ENCODE measurements at regions not wholly inside any gene's neighbourhood (a gene's known extent, or its start where the extent isn't known, plus 50 kb on each side); places are given as distances from the start of the nearest gene placed in this dataset.
A peak's percentile ranks its signal among the peaks of the same experiment; 100 is the strongest.
"Not testable (repeated sequence)": the region's sequence is repeated elsewhere in the genome, so short reads cannot be mapped to it uniquely, and the experiment has no call there.

DNA sequence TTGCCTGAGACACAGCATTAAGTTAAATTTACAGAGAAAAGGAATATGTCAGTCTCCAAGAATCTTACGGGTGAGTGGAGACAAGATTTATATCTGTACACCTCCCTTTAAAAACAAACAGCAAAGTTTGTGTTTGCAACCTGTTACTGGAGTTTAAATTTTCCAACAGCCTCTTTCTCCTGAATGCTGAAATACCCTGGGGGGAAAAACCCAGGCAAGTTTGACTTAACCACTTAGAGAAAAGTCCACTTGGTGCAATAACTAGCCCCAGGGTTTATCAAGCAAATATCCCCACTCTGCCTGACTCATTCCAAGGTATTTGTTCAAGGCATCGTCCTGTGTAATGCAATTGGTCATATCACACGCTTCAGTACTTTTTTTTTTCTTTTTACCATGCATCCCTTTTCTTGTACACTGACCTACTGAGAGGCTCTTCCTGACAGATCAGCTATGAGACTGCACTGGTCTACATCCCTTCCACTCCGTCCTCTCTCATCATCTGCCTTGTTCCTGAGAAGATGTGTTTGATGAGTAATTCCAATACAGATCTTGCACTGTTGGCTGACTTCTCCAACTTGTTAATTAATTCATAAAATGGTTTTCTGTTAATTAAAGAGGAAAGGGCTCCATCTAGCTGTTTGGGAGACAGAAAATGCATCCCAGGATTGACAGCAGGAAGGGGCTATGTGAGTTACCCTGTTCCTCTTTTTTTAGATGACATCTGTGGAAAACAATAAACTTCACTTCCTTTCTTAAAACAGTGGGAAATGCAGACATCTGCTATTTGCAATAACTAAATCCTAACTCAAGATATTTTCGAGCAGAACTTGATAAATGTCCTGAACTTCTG lies 212.5 kb upstream of the IRS2 start:
- no peaks in the 10 kb centered on the region for H3K9me3 ChIP-seq (ENCODE audit: control insufficient read depth, insufficient read depth, low read depth, low read length)
- in situ Hi-C loops (cut with HindIII; ENCODE audit: low pct_unique_long_range_greater_than_20kb, low sequenced_read_pairs) = no loop called here
- ChIA-PET POLR2A (no interaction called here), CTCF (no interaction called here)
- intact Hi-C loops (cut with micrococcal nuclease; ENCODE audit: unreplicated experiment) = no loop called here
- ATAC-seq (peak; percentile 42; the same call in 1 of the 2 replicates), DNase-seq (ENCODE audit: low read depth, low spot score) (no peak)
- TF ChIP-seq, protein P1, sequence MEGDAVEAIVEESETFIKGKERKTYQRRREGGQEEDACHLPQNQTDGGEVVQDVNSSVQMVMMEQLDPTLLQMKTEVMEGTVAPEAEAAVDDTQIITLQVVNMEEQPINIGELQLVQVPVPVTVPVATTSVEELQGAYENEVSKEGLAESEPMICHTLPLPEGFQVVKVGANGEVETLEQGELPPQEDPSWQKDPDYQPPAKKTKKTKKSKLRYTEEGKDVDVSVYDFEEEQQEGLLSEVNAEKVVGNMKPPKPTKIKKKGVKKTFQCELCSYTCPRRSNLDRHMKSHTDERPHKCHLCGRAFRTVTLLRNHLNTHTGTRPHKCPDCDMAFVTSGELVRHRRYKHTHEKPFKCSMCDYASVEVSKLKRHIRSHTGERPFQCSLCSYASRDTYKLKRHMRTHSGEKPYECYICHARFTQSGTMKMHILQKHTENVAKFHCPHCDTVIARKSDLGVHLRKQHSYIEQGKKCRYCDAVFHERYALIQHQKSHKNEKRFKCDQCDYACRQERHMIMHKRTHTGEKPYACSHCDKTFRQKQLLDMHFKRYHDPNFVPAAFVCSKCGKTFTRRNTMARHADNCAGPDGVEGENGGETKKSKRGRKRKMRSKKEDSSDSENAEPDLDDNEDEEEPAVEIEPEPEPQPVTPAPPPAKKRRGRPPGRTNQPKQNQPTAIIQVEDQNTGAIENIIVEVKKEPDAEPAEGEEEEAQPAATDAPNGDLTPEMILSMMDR (IDR thresholded peaks at IDR 0.05) = no peak
- TF ChIP-seq SIN3A (IDR thresholded peaks at IDR 0.05; ENCODE audit: borderline replicate concordance, insufficient read depth, low read depth, low read length) (no peak), TCF7L2 (IDR thresholded peaks at IDR 0.05; ENCODE audit: low read depth, low read length) (no peak), POLR2AphosphoS5 (IDR thresholded peaks at IDR 0.05; ENCODE audit: low read depth, low read length) (no peak)
- TF ChIP-seq, protein P2, sequence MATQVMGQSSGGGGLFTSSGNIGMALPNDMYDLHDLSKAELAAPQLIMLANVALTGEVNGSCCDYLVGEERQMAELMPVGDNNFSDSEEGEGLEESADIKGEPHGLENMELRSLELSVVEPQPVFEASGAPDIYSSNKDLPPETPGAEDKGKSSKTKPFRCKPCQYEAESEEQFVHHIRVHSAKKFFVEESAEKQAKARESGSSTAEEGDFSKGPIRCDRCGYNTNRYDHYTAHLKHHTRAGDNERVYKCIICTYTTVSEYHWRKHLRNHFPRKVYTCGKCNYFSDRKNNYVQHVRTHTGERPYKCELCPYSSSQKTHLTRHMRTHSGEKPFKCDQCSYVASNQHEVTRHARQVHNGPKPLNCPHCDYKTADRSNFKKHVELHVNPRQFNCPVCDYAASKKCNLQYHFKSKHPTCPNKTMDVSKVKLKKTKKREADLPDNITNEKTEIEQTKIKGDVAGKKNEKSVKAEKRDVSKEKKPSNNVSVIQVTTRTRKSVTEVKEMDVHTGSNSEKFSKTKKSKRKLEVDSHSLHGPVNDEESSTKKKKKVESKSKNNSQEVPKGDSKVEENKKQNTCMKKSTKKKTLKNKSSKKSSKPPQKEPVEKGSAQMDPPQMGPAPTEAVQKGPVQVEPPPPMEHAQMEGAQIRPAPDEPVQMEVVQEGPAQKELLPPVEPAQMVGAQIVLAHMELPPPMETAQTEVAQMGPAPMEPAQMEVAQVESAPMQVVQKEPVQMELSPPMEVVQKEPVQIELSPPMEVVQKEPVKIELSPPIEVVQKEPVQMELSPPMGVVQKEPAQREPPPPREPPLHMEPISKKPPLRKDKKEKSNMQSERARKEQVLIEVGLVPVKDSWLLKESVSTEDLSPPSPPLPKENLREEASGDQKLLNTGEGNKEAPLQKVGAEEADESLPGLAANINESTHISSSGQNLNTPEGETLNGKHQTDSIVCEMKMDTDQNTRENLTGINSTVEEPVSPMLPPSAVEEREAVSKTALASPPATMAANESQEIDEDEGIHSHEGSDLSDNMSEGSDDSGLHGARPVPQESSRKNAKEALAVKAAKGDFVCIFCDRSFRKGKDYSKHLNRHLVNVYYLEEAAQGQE (IDR thresholded peaks at IDR 0.05; ENCODE audit: insufficient read depth in 1 of 2, low read depth in 2 of 2, low read length in 1 of 2) = no peak
- H3K36me3 ChIP-seq (ENCODE audit: control insufficient read depth, insufficient read depth, low read length) = no peaks in the 10 kb centered on the region
- no peaks in the 10 kb centered on the region for H3K27me3 ChIP-seq (ENCODE audit: control insufficient read depth, insufficient read depth, low read length)
- H3K27ac ChIP-seq (ENCODE audit: low read length) = no peak overlapping the region
- no peaks in the 10 kb centered on the region for H3K4me1 ChIP-seq (ENCODE audit: control insufficient read depth, insufficient read depth, low read length)
- H3K4me3 ChIP-seq (ENCODE audit: low read depth in 2 of 2, low read length in 2 of 2) = no peak overlapping the region
- no TSS peak for BruUV-seq (replicated peaks)

DNA sequence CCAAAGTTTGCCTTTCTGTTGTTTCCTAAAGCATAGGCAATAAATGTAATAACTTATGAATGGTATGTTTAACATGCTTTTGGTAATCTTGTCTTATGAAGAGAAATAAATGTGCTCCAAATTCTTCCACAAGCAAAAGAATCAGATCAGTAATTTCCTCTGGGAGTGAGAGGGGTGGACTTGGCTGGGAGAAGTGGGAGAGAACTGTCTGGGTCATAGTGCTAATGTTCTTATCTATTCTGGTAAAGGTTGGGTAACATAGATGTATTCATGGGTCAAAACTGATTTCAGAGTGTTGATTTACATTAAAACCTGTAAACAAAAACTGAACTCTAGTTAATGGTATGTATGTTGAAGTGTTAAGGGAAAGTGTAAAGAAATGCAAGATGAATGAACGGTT lies 211.7 kb upstream of the IRS2 start:
- no peaks in the 10 kb centered on the region for H3K9me3 ChIP-seq (ENCODE audit: control insufficient read depth, insufficient read depth, low read depth, low read length)
- no peak for TF ChIP-seq TCF7L2 (IDR thresholded peaks at IDR 0.05; ENCODE audit: low read depth, low read length)
- TF ChIP-seq, protein P1 (IDR thresholded peaks at IDR 0.05) = no peak
- TF ChIP-seq, protein P2 (IDR thresholded peaks at IDR 0.05; ENCODE audit: insufficient read depth in 1 of 2, low read depth in 2 of 2, low read length in 1 of 2) = no peak
- TF ChIP-seq POLR2AphosphoS5 (IDR thresholded peaks at IDR 0.05; ENCODE audit: low read depth, low read length) = no peak
- no peak for TF ChIP-seq SIN3A (IDR thresholded peaks at IDR 0.05; ENCODE audit: borderline replicate concordance, insufficient read depth, low read depth, low read length)
- BruUV-seq (replicated peaks) = no TSS peak
- POLR2A ChIA-PET = no interaction called here
- in situ Hi-C loops (cut with HindIII; ENCODE audit: low pct_unique_long_range_greater_than_20kb, low sequenced_read_pairs) = no loop called here
- H3K27ac ChIP-seq (ENCODE audit: low read length) = no peak overlapping the region
- intact Hi-C loops (cut with micrococcal nuclease; ENCODE audit: unreplicated experiment) = no loop called here
- no peaks in the 10 kb centered on the region for H3K36me3 ChIP-seq (ENCODE audit: control insufficient read depth, insufficient read depth, low read length)
- CTCF ChIA-PET = no interaction called here
- no peaks in the 10 kb centered on the region for H3K4me1 ChIP-seq (ENCODE audit: control insufficient read depth, insufficient read depth, low read length)
- ATAC-seq (no peak), DNase-seq (ENCODE audit: low read depth, low spot score) (no peak)
- no peaks in the 10 kb centered on the region for H3K27me3 ChIP-seq (ENCODE audit: control insufficient read depth, insufficient read depth, low read length)
- no peak overlapping the region for H3K4me3 ChIP-seq (ENCODE audit: low read depth in 2 of 2, low read length in 2 of 2)

DNA sequence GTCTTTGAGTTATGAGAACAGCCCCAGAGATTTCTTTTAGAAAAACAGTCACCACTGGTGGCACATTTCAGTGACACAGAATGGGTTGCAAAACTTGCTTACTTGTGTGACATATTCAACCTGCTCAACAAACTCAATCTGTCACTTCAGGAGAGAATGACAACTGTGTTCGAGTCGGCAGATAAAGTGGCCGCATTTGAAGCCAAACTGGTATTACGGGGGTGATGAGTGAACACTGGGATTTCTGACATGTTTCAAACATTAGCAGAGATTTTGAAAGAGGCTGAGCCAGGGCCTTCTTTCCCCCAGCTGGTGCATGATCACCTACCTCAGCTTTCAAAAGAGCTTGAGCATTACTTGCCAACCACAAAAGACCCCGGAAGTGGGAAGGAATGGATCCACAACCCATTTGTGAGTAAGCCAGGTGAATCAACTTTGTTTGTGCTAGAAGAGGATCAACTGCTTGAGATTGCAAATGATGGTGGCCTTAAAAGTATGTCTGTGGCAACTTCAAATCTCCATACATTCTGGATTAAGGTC lies 210.7 kb upstream of the IRS2 start:
- intact Hi-C loops (cut with micrococcal nuclease; ENCODE audit: unreplicated experiment); DNase-seq (ENCODE audit: low read depth, low spot score): not testable (repeated sequence)

More for the DNA sequence above, 210.7 kb upstream of the IRS2 start:
- H3K4me1 ChIP-seq (ENCODE audit: control insufficient read depth, insufficient read depth, low read length); H3K27ac ChIP-seq (ENCODE audit: low read length); in situ Hi-C loops (cut with HindIII; ENCODE audit: low pct_unique_long_range_greater_than_20kb, low sequenced_read_pairs); CTCF ChIA-PET; ATAC-seq; H3K27me3 ChIP-seq (ENCODE audit: control insufficient read depth, insufficient read depth, low read length); H3K4me3 ChIP-seq (ENCODE audit: low read depth in 2 of 2, low read length in 2 of 2); BruUV-seq (replicated peaks); H3K36me3 ChIP-seq (ENCODE audit: control insufficient read depth, insufficient read depth, low read length); POLR2A ChIA-PET; H3K9me3 ChIP-seq (ENCODE audit: control insufficient read depth, insufficient read depth, low read depth, low read length): not testable (repeated sequence)
